ENCODE measurements at regions not wholly inside any gene's neighbourhood (a gene's known extent, or its start where the extent isn't known, plus 50 kb on each side); places are given as distances from the start of the nearest gene placed in this dataset.

- Histone ChIP-seq H3K4me3 (no peak overlapping the region), H3K27me3 (no peaks in the 10 kb centered on the region), H3K4me1 (no peaks in the 10 kb centered on the region), H3K27ac (no peak overlapping the region), H3K36me3 (no peaks in the 10 kb centered on the region), H3K9me3 (no peaks in the 10 kb centered on the region)
- no peak for ATAC-seq
- intact Hi-C loops (cut with DNase I) = no loop called here
- TF ChIP-seq CTCF (IDR thresholded peaks at IDR 0.05) = no peak
- DNase-seq = no peak
- no peak for FAIRE-seq
- WGBS, 2 donors = 62 to 74% methylated on average over 2 of the region's 2 CpGs
Measured at GRCh38 chr2:181223234-181223633, 234.0 kb upstream of the ITGA4 start.

- no peaks in the 10 kb centered on the region for H3K36me3 ChIP-seq
- no peak overlapping the region for H3K27ac ChIP-seq
- 73 to 88% methylated on average over 3 of the region's 3 CpGs for WGBS, 2 donors
- FAIRE-seq (no peak), ATAC-seq (no peak), DNase-seq (no peak)
- intact Hi-C loops (cut with DNase I) = no loop called here
- H3K9me3 ChIP-seq = no peaks in the 10 kb centered on the region
- no peak overlapping the region for H3K4me3 ChIP-seq
- no peak for TF ChIP-seq CTCF (IDR thresholded peaks at IDR 0.05)
- H3K4me1 ChIP-seq = no peaks in the 10 kb centered on the region
- no peaks in the 10 kb centered on the region for H3K27me3 ChIP-seq
Measured at GRCh38 chr2:181224866-181225265, 232.3 kb upstream of the ITGA4 start.

- Histone ChIP-seq H3K4me1 (no peaks in the 10 kb centered on the region), H3K9me3 (no peaks in the 10 kb centered on the region), H3K27ac (no peak overlapping the region), H3K36me3 (no peaks in the 10 kb centered on the region), H3K27me3 (no peaks in the 10 kb centered on the region), H3K4me3 (no peak overlapping the region)
- ATAC-seq = no peak
- no peak for DNase-seq
- FAIRE-seq = no peak
- TF ChIP-seq CTCF (IDR thresholded peaks at IDR 0.05) = no peak
- intact Hi-C loops (cut with DNase I) = no loop called here
- WGBS, 2 donors = 19 to 35% methylated on average over 1 of the region's 1 CpG
Measured at GRCh38 chr2:181228661-181229060, 228.5 kb upstream of the ITGA4 start.

- intact Hi-C loops (cut with DNase I) = no loop called here
- ATAC-seq = no peak
Measured at GRCh38 chr2:181231151-181231550, 226.0 kb upstream of the ITGA4 start.

More at GRCh38 chr2:181231151-181231550, 226.0 kb upstream of the ITGA4 start:
- Histone ChIP-seq H3K27ac (no peak overlapping the region), H3K4me1 (no peaks in the 10 kb centered on the region), H3K27me3 (no peaks in the 10 kb centered on the region), H3K4me3 (no peak overlapping the region), H3K9me3 (no peaks in the 10 kb centered on the region), H3K36me3 (no peaks in the 10 kb centered on the region)
- 68 to 93% methylated on average over 1 of the region's 1 CpG for WGBS, 2 donors
- FAIRE-seq = no peak
- DNase-seq = no peak
- TF ChIP-seq CTCF (IDR thresholded peaks at IDR 0.05) = no peak
